ENCODE measurements at regions not wholly inside any gene's neighbourhood (a gene's known extent, or its start where the extent isn't known, plus 50 kb on each side); places are given as distances from the start of the nearest gene placed in this dataset.
"Not testable (repeated sequence)": the region's sequence is repeated elsewhere in the genome, so short reads cannot be mapped to it uniquely, and the experiment has no call there.

GRCh38 chrX:13419918-13420317, 100.1 kb upstream of the ATXN3L start:
- DNase-seq = no peak

GRCh38 chrX:13419276-13419675, 99.4 kb upstream of the ATXN3L start:
- DNase-seq = no peak

GRCh38 chrX:13418126-13419097, 98.6 kb upstream of the ATXN3L start:
- DNase-seq = no peak

- no peak for DNase-seq
These were observed 95.7 kb upstream of the ATXN3L start for GRCh38 chrX:13415509-13415908.

GRCh38 chrX:13414006-13414647, 94.3 kb upstream of the ATXN3L start:
- DNase-seq = no peak

- DNase-seq = no peak
These were observed 92.4 kb upstream of the ATXN3L start for GRCh38 chrX:13412208-13412600.

- no peak for DNase-seq
These were observed 91.8 kb upstream of the ATXN3L start for GRCh38 chrX:13411496-13412207.

- DNase-seq = not testable (repeated sequence)
These were observed 88.7 kb upstream of the ATXN3L start for GRCh38 chrX:13408599-13408998.

- peak; percentile 29 for DNase-seq
These were observed 84.9 kb upstream of the ATXN3L start for GRCh38 chrX:13404777-13405176.

- no peak for DNase-seq
These were observed 84.5 kb upstream of the ATXN3L start for GRCh38 chrX:13404364-13404763.

- no peak for DNase-seq
These were observed 81.9 kb upstream of the ATXN3L start for GRCh38 chrX:13401724-13402123.

- DNase-seq = no peak
These were observed 79.0 kb upstream of the ATXN3L start for GRCh38 chrX:13398839-13399238.

GRCh38 chrX:13397878-13398818, 78.3 kb upstream of the ATXN3L start:
- no peak for DNase-seq

GRCh38 chrX:13396924-13397323, 77.1 kb upstream of the ATXN3L start:
- no peak for DNase-seq

GRCh38 chrX:13389501-13389900, 69.6 kb upstream of the ATXN3L start:
- no peak for DNase-seq

- DNase-seq = no peak
These were observed 68.0 kb upstream of the ATXN3L start for GRCh38 chrX:13387666-13388494.

GRCh38 chrX:13386636-13387035, 66.8 kb upstream of the ATXN3L start:
- DNase-seq = no peak

- no peak for DNase-seq
These were observed 66.2 kb upstream of the ATXN3L start for GRCh38 chrX:13386092-13386491.

- no peak for DNase-seq
These were observed 64.1 kb upstream of the ATXN3L start for GRCh38 chrX:13383907-13384306.

- no peak for DNase-seq
These were observed 61.7 kb upstream of the ATXN3L start for GRCh38 chrX:13381514-13381913.

- no peak for DNase-seq
These were observed 60.4 kb upstream of the ATXN3L start for GRCh38 chrX:13380211-13380610.
